Upper lobe of left lung (tissue), 4 donors: ENCODE measurements at regions not wholly inside any gene's neighbourhood (a gene's known extent, or its start where the extent isn't known, plus 50 kb on each side); places are given as distances from the start of the nearest gene placed in this dataset.

Experiments used
- POLR2AphosphoS5 ChIP-seq, 2 donors: sonication (generic); formaldehyde crosslinking; IDR thresholded peaks; one replicate each; pipeline ENCODE4 v1.5.1; 2017; ENCODE audit warnings: antibody characterized with exemption in 2 of 2
- TF ChIP-seq, protein P1 (sequence below), 6 experiments: fragments of 450-650 bp in 4 of 6; fragments of 200-600 bp in 2 of 6; sonication (generic) in 2 of 6; IDR thresholded peaks; one replicate each; pipeline ENCODE4 v1.5.1; 2016 to 2019; ENCODE audit warnings: antibody characterized with exemption in 6 of 6

DNA sequence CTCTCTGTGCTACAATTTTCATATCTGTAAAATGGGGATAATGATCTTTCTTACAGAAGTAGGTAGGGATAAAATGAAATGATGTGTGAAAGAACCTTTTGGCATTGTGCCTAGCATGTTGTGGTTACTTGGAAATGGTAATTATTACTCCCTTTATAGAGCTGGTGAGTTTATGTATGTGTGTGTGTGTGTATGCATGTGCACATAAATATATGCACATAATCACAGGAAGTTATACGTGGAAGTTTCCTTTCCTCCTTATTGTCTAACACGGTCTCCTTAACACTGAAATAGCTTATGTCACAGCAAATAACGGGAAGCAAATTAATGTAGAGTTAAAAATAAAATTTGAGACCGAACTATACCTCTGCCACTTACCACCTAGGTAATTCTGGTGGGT is 163.7 kb upstream of the ZBED5 start:
- TF ChIP-seq, protein P1, sequence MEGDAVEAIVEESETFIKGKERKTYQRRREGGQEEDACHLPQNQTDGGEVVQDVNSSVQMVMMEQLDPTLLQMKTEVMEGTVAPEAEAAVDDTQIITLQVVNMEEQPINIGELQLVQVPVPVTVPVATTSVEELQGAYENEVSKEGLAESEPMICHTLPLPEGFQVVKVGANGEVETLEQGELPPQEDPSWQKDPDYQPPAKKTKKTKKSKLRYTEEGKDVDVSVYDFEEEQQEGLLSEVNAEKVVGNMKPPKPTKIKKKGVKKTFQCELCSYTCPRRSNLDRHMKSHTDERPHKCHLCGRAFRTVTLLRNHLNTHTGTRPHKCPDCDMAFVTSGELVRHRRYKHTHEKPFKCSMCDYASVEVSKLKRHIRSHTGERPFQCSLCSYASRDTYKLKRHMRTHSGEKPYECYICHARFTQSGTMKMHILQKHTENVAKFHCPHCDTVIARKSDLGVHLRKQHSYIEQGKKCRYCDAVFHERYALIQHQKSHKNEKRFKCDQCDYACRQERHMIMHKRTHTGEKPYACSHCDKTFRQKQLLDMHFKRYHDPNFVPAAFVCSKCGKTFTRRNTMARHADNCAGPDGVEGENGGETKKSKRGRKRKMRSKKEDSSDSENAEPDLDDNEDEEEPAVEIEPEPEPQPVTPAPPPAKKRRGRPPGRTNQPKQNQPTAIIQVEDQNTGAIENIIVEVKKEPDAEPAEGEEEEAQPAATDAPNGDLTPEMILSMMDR (IDR thresholded peaks at IDR 0.05), result no peak
- no peak for TF ChIP-seq POLR2AphosphoS5 (IDR thresholded peaks at IDR 0.05)
